Activated CD8-positive, alpha-beta memory T cell treated with anti-CD3 and anti-CD28 coated beads, Interleukin-2, amount 10 ng/mL, durations not matched to agents 7 days and 5 days (primary cell): ENCODE measurements at regions not wholly inside any gene's neighbourhood (a gene's known extent, or its start where the extent isn't known, plus 50 kb on each side); places are given as distances from the start of the nearest gene placed in this dataset.
"Not testable (repeated sequence)": the region's sequence is repeated elsewhere in the genome, so short reads cannot be mapped to it uniquely, and the experiment has no call there.

Experiments
- ATAC-seq: fragments of 150-1000 bp; cut with Tn5 transposase; one replicate; pipeline ENCODE4 v1.10.0; 2021; ENCODE audit warnings: moderate library complexity
- CTCF ChIA-PET: fragments of 350-600 bp; sonication (Branson Sonifier 250); formaldehyde crosslinking; loops from one replicate; lab custom pipeline; 2021; ENCODE audit warnings: antibody characterized with exemption; lab: Charles Lee
- DNase-seq: peaks from one replicate; pipeline ENCODE4 v3.0.0-alpha.2; 2020
- H3K27ac Mint-ChIP-seq: one replicate; pipeline ENCODE4 v1.8.0; 2021; ENCODE audit warnings: mild to moderate bottlenecking, mixed read lengths
- H3K27me3 Mint-ChIP-seq: one replicate; pipeline ENCODE4 v1.8.0; 2021; ENCODE audit warnings: mixed read lengths
- H3K36me3 Mint-ChIP-seq: one replicate; pipeline ENCODE4 v1.8.0; 2021; ENCODE audit warnings: mild to moderate bottlenecking, mixed read lengths
- H3K4me1 Mint-ChIP-seq: one replicate; pipeline ENCODE4 v1.8.0; 2021; ENCODE audit warnings: mixed read lengths
- H3K4me3 Mint-ChIP-seq: one replicate; pipeline ENCODE4 v1.8.0; 2021; ENCODE audit warnings: mild to moderate bottlenecking, moderate library complexity, mixed read lengths
- H3K9me3 Mint-ChIP-seq: one replicate; pipeline ENCODE4 v1.8.0; 2022; ENCODE audit warnings: low read depth, mixed read lengths

DNA sequence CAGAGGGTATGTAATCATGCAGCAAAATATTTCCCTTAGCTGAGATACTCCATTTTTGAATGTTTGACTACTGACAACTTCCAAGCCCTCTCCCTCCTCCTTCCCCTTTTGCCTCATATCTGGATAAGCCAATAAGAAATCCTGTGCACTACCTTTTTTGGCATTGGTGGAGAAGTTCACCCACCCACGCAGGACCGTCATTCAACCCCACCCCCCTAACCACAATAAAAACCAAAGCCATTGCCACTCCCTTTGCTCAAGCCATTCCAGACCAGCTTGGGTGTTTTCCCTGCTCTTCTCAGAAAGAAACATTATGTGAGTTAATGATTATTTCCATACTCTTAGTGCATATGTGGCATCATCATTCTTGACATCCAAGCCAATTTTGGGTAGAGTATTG, 176.7 kb downstream of the PTPN11 start:
- CTCF ChIA-PET, result no interaction called here
- H3K27ac Mint-ChIP-seq, result no peak overlapping the region
- H3K9me3 Mint-ChIP-seq, result peaks cover 1% of the 10 kb centered on the region
- H3K27me3 Mint-ChIP-seq, result peaks cover 18% of the 10 kb centered on the region
- H3K4me1 Mint-ChIP-seq, result no peaks in the 10 kb centered on the region
- DNase-seq (no peak), ATAC-seq (no peak)
- no peaks in the 10 kb centered on the region for H3K36me3 Mint-ChIP-seq
- no peak overlapping the region for H3K4me3 Mint-ChIP-seq

DNA sequence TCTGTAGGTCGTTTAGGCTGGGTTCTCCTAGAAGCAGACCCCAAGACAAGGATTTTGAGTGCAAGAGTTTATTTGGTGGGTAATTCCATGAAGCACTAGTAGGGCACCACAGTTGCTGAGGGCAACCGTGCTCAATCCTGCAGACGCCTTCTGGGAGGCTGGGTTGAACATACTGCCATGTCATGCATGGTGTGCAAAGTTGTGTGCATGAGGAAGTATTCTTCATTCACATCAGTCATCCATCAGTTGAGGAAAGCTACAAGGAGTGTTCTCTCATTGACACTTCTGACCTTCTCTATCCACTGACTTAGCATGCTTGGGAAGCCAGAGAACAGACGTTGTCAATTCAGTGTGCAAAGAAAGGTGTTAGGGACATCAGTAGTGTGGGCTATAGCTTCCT, 179.2 kb downstream of the PTPN11 start:
- Mint-ChIP-seq H3K4me1 (no peaks in the 10 kb centered on the region), H3K27ac (no peak overlapping the region), H3K27me3 (peaks cover 19% of the 10 kb centered on the region), H3K4me3 (no peak overlapping the region), H3K36me3 (no peaks in the 10 kb centered on the region), H3K9me3 (peaks cover 1% of the 10 kb centered on the region)
- no peak for DNase-seq
- no peak for ATAC-seq
- CTCF ChIA-PET, result no interaction called here

DNA sequence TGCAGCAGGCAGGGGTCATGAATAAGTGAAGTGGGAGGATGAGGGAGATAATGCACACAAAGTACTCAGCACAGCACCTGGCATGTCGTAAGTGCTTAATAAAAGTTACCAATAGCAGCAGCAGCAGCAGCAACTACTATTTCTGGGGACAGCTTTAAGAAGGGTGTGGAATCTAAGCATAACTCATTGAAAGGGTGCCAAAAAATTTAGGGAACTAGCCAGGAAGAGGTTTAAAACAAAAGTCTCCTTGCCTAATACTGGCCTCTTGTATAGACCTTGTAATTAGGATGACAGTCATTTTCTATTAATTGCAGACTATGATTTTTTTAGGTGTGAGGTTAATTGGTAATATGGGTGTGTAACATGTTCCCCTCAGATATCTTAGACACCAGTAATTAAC, 179.9 kb downstream of the PTPN11 start:
- CTCF ChIA-PET, result no interaction called here

DNA sequence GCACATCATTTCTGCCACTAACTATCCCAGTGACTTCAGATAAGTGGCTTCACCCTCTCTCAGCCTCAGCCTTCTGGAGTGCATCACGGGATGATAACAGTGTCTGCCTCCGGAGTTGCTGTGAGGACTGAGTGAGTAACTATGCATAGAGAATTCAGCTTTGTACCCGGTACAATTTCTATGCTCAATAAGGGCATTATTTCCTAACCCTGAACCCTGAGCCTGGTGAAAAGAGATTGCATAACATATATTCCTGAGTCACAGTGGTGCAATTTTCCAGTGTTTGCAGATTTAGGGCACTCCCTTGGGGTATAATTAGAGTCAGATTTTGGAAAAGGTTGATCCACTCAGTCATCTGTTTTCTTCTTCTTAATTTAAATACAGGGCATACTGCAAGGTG, 181.1 kb downstream of the PTPN11 start:
- no peak overlapping the region for H3K4me3 Mint-ChIP-seq
- ATAC-seq (no peak), DNase-seq (no peak)
- no peaks in the 10 kb centered on the region for H3K36me3 Mint-ChIP-seq
- H3K27ac Mint-ChIP-seq, result no peak overlapping the region
- CTCF ChIA-PET, result no interaction called here
- peaks cover 22% of the 10 kb centered on the region for H3K27me3 Mint-ChIP-seq
- H3K9me3 Mint-ChIP-seq, result peaks cover 1% of the 10 kb centered on the region
- H3K4me1 Mint-ChIP-seq, result no peaks in the 10 kb centered on the region

More for the DNA sequence above, 179.9 kb downstream of the PTPN11 start:
- peaks cover 23% of the 10 kb centered on the region for H3K27me3 Mint-ChIP-seq
- H3K4me1 Mint-ChIP-seq, result no peaks in the 10 kb centered on the region
- no peak overlapping the region for H3K27ac Mint-ChIP-seq
- no peak for DNase-seq
- ATAC-seq, result no peak
- H3K36me3 Mint-ChIP-seq, result no peaks in the 10 kb centered on the region
- H3K4me3 Mint-ChIP-seq, result no peak overlapping the region
- peaks cover 1% of the 10 kb centered on the region for H3K9me3 Mint-ChIP-seq

DNA sequence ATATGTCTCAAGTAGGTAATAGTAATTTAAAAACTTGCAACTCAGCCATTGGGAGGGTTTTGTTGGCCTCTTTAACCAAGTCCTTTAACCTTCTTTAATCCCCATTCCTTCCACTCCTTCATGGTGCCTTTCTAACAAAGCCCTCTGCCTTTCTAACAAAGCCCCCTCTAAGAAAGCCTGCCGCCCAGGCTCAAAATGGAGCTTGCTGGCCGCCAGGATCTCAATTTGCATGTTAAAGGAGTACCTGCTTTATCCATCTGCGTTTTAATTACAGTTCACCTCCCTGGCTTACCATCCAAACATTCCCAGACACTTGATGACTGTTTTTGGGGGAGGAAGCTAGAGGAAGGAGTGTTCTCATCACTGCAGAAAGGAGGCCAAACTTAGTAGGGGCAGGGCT, 183.4 kb downstream of the PTPN11 start:
- DNase-seq (no peak), ATAC-seq (no peak)
- Mint-ChIP-seq H3K4me3 (no peak overlapping the region), H3K4me1 (no peaks in the 10 kb centered on the region), H3K27me3 (peaks cover 20% of the 10 kb centered on the region), H3K27ac (no peak overlapping the region), H3K9me3 (peaks cover 1% of the 10 kb centered on the region), H3K36me3 (no peaks in the 10 kb centered on the region)
- CTCF ChIA-PET, result no interaction called here

DNA sequence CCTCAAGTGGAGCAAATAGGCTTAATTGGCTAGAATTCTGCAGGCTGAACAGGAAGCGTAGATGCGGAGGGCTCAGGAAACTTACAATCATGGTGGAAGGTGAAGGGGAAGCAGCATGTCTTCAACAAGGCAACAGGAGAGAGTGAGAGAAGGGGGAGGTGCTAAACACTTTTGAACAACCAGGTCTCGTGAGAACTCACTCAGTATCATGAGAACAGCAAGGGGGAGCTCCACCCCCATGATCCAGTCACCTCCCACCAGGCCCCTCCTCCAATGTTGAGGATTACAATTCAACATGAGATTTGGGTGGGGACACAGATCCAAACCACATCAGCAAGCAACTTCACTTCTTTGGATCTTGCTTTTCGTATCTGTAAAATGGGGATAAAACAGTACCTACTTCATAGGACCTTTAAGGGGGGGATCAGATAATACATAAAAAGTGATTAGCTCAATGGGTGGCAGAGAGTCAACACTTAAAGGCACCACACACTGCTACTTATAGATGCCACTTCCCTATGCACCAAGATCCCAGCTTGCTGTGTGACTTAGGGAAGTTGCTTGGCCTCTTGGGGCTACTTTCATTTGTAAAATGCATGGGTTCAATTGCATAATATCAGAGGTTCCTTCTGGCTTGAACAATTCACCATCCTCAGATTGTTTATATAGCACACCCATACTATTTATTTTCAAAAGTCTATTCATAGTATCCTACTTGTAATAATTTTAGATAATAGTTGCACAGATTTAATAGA, 184.8 kb upstream of the RPH3A start:
- H3K27me3 Mint-ChIP-seq, result peaks cover 17% of the 10 kb centered on the region
- H3K27ac Mint-ChIP-seq, result no peak overlapping the region
- no peaks in the 10 kb centered on the region for H3K36me3 Mint-ChIP-seq
- ATAC-seq (no peak), DNase-seq (no peak)
- no peaks in the 10 kb centered on the region for H3K4me1 Mint-ChIP-seq
- CTCF ChIA-PET, result no interaction called here
- H3K9me3 Mint-ChIP-seq, result no peaks in the 10 kb centered on the region
- H3K4me3 Mint-ChIP-seq, result no peak overlapping the region

DNA sequence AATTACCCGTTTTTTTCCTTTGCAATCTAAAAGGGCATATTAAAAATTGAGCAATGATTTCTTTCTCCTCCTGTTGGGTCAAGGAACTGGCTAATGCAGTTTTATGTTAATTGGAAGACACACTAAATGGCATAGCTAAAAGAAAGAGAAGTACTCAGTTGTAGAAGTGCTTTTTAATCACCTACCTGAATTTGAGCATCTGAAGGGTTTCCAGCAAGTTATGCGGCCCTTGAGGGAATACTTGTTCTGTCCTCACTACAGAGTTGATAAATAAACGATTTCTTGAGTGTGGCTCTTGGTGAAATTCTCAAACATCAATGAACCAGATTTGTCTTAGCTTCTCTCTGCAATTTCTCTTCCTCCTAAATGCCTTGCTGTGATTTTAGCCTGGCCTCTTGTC, 184.1 kb upstream of the RPH3A start:
- no peak overlapping the region for H3K4me3 Mint-ChIP-seq
- no peak overlapping the region for H3K27ac Mint-ChIP-seq
- no peaks in the 10 kb centered on the region for H3K36me3 Mint-ChIP-seq
- no peaks in the 10 kb centered on the region for H3K9me3 Mint-ChIP-seq
- no peaks in the 10 kb centered on the region for H3K4me1 Mint-ChIP-seq
- CTCF ChIA-PET, result no interaction called here
- H3K27me3 Mint-ChIP-seq, result peaks cover 17% of the 10 kb centered on the region
- no peak for DNase-seq
- no peak for ATAC-seq

DNA sequence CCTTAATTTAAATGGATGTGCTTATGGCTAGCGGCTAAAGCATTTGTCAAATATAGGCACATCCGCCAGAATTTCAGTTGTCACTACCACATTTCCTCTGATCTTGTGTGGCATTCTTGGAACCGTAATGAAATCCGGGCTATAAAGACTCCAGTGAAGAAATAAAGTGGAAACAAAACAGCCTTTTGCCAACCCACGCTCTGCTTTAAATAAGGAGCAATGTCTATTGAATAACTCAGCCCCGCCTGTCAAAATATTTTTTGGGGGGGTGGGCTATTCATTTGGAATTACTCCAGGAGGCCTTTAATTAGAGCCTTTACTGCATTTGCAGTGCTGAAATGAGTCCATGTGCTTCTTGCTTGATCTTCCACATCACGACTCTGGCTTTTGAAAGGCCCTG, 179.6 kb upstream of the RPH3A start:
- H3K27me3 Mint-ChIP-seq, result peaks cover 10% of the 10 kb centered on the region
- no peaks in the 10 kb centered on the region for H3K4me1 Mint-ChIP-seq
- CTCF ChIA-PET, result no interaction called here
- H3K9me3 Mint-ChIP-seq, result no peaks in the 10 kb centered on the region
- DNase-seq (no peak), ATAC-seq (no peak)
- no peak overlapping the region for H3K27ac Mint-ChIP-seq
- no peak overlapping the region for H3K4me3 Mint-ChIP-seq
- no peaks in the 10 kb centered on the region for H3K36me3 Mint-ChIP-seq

DNA sequence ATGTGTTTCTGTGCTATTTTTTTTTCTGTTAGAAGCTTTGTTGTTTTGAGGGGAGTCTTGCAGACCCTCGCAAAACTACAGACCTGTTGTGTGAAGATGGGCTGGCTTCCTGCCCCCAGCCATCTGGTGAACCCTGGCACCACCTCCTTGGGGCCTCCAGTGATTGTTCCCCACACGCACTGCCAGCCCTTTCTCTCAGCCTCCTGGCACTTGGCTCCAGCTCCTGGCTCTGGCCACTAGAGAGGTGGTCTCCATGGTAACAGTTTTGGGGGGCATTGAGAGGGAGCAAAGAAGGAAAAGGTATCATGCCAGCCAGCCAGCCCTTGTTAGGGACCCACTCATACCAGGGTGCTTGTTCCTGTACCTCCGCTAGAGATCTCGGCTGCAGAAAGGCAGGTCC, 176.4 kb upstream of the RPH3A start:
- CTCF ChIA-PET, result no interaction called here
- H3K9me3 Mint-ChIP-seq, result no peaks in the 10 kb centered on the region
- ATAC-seq (no peak), DNase-seq (no peak)
- H3K27ac Mint-ChIP-seq, result no peak overlapping the region
- H3K4me3 Mint-ChIP-seq, result no peak overlapping the region
- H3K4me1 Mint-ChIP-seq, result no peaks in the 10 kb centered on the region
- peaks cover 6% of the 10 kb centered on the region for H3K27me3 Mint-ChIP-seq
- H3K36me3 Mint-ChIP-seq, result no peaks in the 10 kb centered on the region

DNA sequence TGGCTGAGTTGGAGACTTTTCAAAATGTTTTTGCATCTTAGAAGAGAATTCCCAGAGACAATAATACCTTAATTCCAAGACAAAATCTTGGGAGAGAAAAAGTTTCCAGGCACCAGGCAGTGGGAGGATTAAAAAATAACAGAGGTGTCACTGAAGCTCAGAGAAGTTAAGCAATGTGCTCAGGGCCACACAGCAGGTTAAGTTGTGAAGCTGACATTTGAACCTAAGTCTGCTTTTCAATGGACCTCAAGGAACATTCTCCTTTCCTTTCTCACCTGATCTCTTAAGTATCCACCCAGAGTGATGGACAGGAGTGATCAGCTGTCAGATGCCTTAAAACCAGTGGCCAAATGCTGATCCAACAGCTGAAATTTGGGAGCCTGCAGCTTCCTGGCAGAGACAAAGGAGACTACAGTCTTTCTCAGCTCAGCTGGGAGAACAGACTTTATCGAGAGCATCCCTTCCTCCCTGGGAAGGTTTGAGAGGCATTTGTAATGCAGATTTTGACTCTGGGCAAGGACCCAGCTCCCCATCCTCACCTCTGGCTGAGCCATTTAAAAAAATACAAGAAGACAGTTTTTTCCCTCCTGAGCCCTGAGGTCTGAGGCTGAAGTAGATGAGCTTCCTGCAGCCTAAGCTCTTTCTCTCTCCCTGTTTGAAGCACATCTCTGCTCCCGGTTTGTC, 174.9 kb upstream of the RPH3A start:
- no peak for ATAC-seq
- DNase-seq, result no peak
- no peak overlapping the region for H3K4me3 Mint-ChIP-seq
- H3K9me3 Mint-ChIP-seq, result no peaks in the 10 kb centered on the region
- no peaks in the 10 kb centered on the region for H3K4me1 Mint-ChIP-seq
- no peaks in the 10 kb centered on the region for H3K36me3 Mint-ChIP-seq
- CTCF ChIA-PET, result interaction anchor here (0.6 kb wide), 1 partner anchor 34 kb away, joined by 3 read pairs; no protein-coding TSS in a partner anchor
- no peak overlapping the region for H3K27ac Mint-ChIP-seq
- peaks cover 6% of the 10 kb centered on the region for H3K27me3 Mint-ChIP-seq

DNA sequence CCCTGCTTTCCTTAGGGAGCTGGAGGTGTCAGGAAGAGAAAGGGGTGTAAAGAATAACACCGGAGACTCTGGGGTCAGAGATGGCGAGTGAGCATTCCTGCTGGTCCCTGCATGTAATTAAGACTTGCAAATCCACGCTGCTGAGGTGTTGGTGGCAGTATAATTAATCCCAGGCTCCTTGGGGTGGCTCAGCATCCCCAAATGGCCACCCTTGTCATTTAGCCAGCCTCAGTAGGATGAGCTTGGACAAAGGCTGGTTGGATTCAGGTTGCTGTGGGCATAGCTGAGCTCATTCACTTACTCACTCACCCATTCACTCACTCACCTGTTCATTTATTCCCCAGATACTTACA, 174.4 kb upstream of the RPH3A start:
- H3K36me3 Mint-ChIP-seq, result no peaks in the 10 kb centered on the region
- ATAC-seq (no peak), DNase-seq (no peak)
- CTCF ChIA-PET, result no interaction called here
- H3K9me3 Mint-ChIP-seq, result no peaks in the 10 kb centered on the region
- H3K27me3 Mint-ChIP-seq, result peaks cover 6% of the 10 kb centered on the region
- no peak overlapping the region for H3K27ac Mint-ChIP-seq
- no peaks in the 10 kb centered on the region for H3K4me1 Mint-ChIP-seq
- H3K4me3 Mint-ChIP-seq, result no peak overlapping the region

DNA sequence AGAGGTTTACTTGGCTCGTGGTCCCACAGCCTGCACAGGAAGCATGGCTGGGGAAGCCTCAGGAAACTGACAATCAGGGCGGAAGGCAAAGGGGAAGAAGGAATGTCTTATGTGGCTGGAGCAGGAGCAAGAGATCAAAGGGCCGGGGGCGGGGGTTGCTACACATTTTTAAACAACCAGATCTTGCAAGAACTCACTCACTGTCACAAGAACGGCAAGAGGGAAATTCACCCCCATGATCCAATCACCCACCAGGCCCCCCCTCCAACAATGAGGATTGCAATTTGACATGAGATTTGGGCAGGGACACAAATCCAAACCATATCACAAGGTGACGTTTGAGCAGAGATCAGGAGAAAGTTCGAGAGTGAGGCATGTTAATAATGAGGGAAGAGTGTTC, 163.7 kb upstream of the RPH3A start:
- no peak overlapping the region for H3K4me3 Mint-ChIP-seq
- CTCF ChIA-PET, result no interaction called here
- DNase-seq (no peak), ATAC-seq (no peak)
- H3K27ac Mint-ChIP-seq, result no peak overlapping the region
- H3K36me3 Mint-ChIP-seq, result no peaks in the 10 kb centered on the region
- H3K9me3 Mint-ChIP-seq, result no peaks in the 10 kb centered on the region
- peaks cover 2% of the 10 kb centered on the region for H3K27me3 Mint-ChIP-seq
- no peaks in the 10 kb centered on the region for H3K4me1 Mint-ChIP-seq

DNA sequence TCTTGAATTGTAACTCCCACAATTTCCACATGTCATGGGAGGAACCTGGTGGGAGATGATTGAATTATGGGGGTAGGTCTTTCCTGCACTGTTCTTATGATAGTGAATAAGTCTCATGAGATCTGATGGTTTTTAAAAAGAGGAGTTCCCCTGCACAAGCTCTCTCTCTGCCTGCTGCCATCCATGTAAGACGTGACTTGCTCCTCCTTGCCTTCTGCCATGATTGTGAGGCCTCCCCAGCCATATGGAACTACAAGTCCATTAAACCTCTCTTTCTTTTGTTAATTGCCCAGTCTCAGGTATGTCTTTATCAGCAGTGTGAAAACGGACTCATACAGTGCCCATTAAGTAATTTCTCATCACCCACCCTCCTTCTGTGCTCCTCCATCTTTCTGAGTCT, 159.6 kb upstream of the RPH3A start:
- DNase-seq, ATAC-seq, H3K27ac Mint-ChIP-seq, H3K36me3 Mint-ChIP-seq, CTCF ChIA-PET, H3K9me3 Mint-ChIP-seq, H3K27me3 Mint-ChIP-seq, H3K4me3 Mint-ChIP-seq, H3K4me1 Mint-ChIP-seq: not testable (repeated sequence)

DNA sequence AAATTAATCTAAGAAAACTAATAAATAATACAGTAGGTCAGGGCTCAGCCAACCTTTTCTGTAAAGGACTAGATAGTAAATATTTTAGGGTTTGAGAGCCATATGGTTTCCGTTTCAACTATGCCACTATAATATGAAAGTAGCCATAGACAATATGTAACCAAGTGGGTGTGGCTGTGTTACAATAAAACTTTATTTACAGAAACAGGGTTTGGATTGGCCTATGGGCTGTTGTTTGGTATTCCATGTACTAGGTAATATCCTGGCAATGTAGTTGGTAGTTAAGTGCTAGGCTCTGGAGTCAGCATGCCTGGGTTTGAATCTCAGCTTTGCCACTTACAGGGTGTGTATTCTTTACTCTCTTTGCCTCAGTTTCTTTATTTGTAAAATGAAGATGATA, 156.5 kb upstream of the RPH3A start:
- H3K27me3 Mint-ChIP-seq, result peaks cover 14% of the 10 kb centered on the region

More for the DNA sequence above, 156.5 kb upstream of the RPH3A start:
- no peak overlapping the region for H3K4me3 Mint-ChIP-seq
- no peaks in the 10 kb centered on the region for H3K4me1 Mint-ChIP-seq
- no peaks in the 10 kb centered on the region for H3K36me3 Mint-ChIP-seq
- CTCF ChIA-PET, result no interaction called here
- DNase-seq (no peak), ATAC-seq (no peak)
- no peak overlapping the region for H3K27ac Mint-ChIP-seq
- no peaks in the 10 kb centered on the region for H3K9me3 Mint-ChIP-seq
